Mesodermal cell (in vitro differentiated cells): ENCODE measurements at regions not wholly inside any gene's neighbourhood (a gene's known extent, or its start where the extent isn't known, plus 50 kb on each side); places are given as distances from the start of the nearest gene placed in this dataset.

Experiments
- H3K27ac ChIP-seq: 2 replicates; pipeline ENCODE4 v1.7.0; 2013; ENCODE audit warnings: mild to moderate bottlenecking, low read depth, low read length, moderate library complexity; ENCODE audit not compliant: severe bottlenecking
- H3K36me3 ChIP-seq: 2 replicates; pipeline ENCODE4 v1.7.1; 2013; ENCODE audit warnings: mild to moderate bottlenecking, low read length, moderate library complexity; ENCODE audit not compliant: control insufficient read depth, insufficient read depth
- H3K4me1 ChIP-seq: one replicate; pipeline ENCODE4 v1.7.1; 2013; ENCODE audit warnings: mild to moderate bottlenecking, low read length; ENCODE audit not compliant: insufficient read depth, control insufficient read depth, poor library complexity, severe bottlenecking
- H3K4me3 ChIP-seq: 2 replicates; pipeline ENCODE4 v1.7.0; 2013; ENCODE audit warnings: low read length, control low read depth, mild to moderate bottlenecking; ENCODE audit not compliant: insufficient read depth, poor library complexity, severe bottlenecking; ENCODE audit errors: extremely low read depth
- H3K9me3 ChIP-seq: 2 replicates; pipeline ENCODE4 v1.7.1; 2013; ENCODE audit warnings: mild to moderate bottlenecking, low read length, moderate library complexity; ENCODE audit not compliant: control insufficient read depth
- WGBS, 2 experiments: methylation state at CpG; one replicate each; pipeline ENCODE4 v1.1.5; 2013; ENCODE audit warnings: missing lambda C conversion rate in 2 of 2; ENCODE audit not compliant: insufficient coverage in 2 of 2; 5-methylcytosine and 5-hydroxymethylcytosine counted together

DNA sequence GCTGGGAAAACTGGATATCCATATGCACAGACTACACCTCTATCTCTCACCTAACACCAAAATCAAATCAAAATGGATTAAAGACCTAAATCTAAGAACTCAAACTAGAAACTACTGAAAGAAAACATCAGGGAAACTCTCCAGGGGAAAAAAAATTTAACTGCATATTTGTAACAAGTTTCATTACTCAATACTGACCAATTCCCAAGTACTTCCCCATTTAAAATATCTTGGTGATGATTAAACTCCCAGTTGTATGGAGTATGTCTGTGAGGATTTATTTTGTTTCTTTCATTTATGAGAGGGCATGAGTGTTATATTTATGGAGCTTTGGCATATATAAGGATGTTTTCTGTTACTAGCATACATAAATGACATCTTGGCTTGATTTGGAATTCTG lies 112.3 kb upstream of the IL15 start:
- Histone ChIP-seq H3K36me3 (no peaks in the 10 kb centered on the region), H3K9me3 (no peaks in the 10 kb centered on the region), H3K4me1 (no peaks in the 10 kb centered on the region), H3K27ac (no peak overlapping the region), H3K4me3 (no peak overlapping the region)

DNA sequence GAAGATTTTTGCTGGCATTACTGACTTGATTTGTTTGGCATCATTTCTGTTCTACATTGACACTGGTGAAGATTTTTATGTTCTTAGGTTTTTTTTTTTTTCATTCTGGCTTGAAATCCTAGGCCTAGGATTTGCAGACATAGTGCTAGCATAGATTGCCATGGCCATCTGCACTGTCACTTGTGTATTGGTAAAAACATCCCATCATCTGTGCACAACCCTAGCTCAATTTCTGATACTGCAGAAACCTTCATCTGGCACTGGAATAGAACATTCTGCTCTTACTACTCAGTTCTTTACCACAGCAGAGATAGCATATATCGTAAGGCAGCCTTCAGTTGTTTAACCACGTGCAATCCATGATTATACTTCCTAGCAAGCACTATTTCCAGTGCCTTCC lies 111.5 kb upstream of the IL15 start:
- no peak overlapping the region for H3K27ac ChIP-seq
- H3K4me1 ChIP-seq, result no peaks in the 10 kb centered on the region
- H3K4me3 ChIP-seq, result no peak overlapping the region
- H3K9me3 ChIP-seq, result no peaks in the 10 kb centered on the region
- H3K36me3 ChIP-seq, result no peaks in the 10 kb centered on the region
- WGBS, 2 experiments, result 90 to 96% methylated on average over 2 of the region's 2 CpGs

DNA sequence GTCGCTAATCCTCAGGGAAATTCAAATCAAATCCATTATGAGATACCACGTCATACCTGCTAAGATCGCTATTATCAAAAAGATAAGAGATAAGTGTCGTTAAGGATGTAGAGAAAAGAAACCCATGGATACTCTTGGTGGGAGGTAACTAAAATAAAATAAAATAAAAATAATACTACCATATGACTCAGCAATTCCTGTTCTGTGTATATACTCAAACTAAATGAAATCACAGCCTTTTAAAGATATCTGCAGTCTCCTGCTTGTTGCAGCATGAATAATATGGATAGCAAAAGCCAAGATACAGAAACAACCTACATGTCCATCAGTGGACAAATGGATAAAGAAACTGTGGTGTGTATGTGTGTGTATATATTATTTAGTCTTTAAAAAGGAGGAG lies 105.8 kb upstream of the IL15 start:
- H3K9me3 ChIP-seq, result no peaks in the 10 kb centered on the region

DNA sequence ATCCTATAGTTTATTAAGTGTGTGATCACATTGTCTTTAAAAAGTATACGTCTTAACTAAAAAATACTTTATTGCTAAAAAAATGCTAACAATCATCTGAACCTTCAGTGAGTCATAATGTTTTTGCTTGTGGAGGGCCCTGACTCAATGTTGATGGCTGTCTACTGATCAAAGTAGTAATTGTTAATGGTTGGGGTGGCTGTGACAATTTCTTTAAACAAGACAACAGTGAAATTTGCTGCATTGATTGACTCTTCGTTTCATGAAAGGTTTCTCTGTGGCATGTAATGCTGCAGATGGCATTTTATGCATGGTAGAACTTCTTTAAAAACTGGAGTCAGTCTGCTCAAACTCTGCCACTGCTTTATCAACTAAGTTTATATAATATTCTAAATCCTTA lies 101.4 kb upstream of the IL15 start:
- no CpG with 5 or more reads among the region's 2 CpGs for WGBS, 2 experiments
- no peak overlapping the region for H3K4me3 ChIP-seq
- no peaks in the 10 kb centered on the region for H3K36me3 ChIP-seq
- H3K4me1 ChIP-seq, result no peaks in the 10 kb centered on the region
- peaks cover 13% of the 10 kb centered on the region for H3K9me3 ChIP-seq
- H3K27ac ChIP-seq, result no peak overlapping the region

More for the DNA sequence above, 105.8 kb upstream of the IL15 start:
- no peak overlapping the region for H3K27ac ChIP-seq
- H3K36me3 ChIP-seq, result no peaks in the 10 kb centered on the region
- no peaks in the 10 kb centered on the region for H3K4me1 ChIP-seq
- WGBS, 2 experiments, result 100% methylated on average over 1 of the region's 4 CpGs; no CpG with 5 or more reads in 1 of the 2 experiments
- no peak overlapping the region for H3K4me3 ChIP-seq

DNA sequence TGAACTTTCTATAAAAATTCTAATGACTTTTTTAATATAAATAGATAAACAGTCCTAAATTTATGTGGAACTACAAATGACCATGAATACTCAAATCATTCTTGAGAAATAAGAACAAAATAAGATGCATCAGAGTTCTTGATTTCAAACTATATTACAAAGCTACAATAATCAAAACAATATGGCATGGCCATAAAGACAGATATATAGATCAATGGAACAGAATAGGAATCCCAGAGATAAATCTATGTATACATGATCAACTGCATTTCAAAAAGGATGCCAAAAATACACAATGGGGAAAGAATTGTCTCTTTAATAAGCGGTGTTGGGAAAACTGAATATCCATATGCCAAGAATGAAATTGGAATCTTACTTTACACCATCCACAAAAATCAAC lies 98.4 kb upstream of the IL15 start:
- H3K4me3 ChIP-seq, result no peak overlapping the region
- WGBS, 2 experiments, result no CpG with 5 or more reads among the region's 1 CpG
- H3K36me3 ChIP-seq, result no peaks in the 10 kb centered on the region
- H3K9me3 ChIP-seq, result peaks cover 13% of the 10 kb centered on the region
- H3K27ac ChIP-seq, result no peak overlapping the region
- no peaks in the 10 kb centered on the region for H3K4me1 ChIP-seq

DNA sequence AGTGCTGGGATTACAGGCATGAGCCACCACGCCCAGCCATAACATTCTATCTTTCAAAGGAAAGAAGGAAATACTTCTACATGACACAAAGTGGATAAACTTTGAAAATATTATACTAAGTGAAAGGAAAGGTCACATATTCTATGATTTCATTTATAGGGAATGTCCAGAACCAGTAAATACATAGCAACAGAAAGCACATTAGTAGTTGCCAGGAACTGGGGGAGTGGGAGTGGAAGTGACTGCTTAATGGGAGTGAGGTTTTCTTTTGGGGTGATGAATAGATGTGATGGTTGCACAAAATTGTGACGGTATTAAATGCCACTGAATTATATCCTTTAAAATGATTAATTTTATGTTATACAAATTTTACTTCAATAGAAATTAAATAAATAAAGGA lies 95.7 kb upstream of the IL15 start:
- H3K36me3 ChIP-seq, result no peaks in the 10 kb centered on the region
- peaks cover 13% of the 10 kb centered on the region for H3K9me3 ChIP-seq
- H3K4me3 ChIP-seq, result no peak overlapping the region
- no peaks in the 10 kb centered on the region for H3K4me1 ChIP-seq
- no peak overlapping the region for H3K27ac ChIP-seq
- no CpG with 5 or more reads among the region's 2 CpGs for WGBS, 2 experiments

DNA sequence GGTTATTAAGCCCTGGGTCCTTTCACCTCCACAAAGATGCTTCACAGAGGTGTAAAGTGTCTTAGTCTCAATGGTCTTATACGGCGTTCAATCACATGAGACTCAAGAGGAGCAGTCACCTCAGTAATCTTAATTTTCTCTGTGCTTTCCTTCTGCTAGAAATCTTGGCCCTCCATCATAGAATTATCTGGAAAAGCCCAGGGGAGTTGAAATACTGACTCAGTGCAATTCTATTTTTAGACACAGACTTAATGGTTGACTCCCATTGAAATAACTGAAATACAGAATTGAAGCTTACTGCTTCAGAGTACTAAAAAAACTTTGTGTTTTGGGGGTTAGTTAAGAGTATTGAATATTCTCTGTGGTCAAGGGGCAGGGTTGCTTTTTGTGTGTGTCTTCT lies 94.5 kb upstream of the IL15 start:
- no peaks in the 10 kb centered on the region for H3K36me3 ChIP-seq
- H3K27ac ChIP-seq, result no peak overlapping the region
- WGBS, 2 experiments, result no CpG with 5 or more reads among the region's 2 CpGs
- H3K4me1 ChIP-seq, result no peaks in the 10 kb centered on the region
- no peak overlapping the region for H3K4me3 ChIP-seq
- peaks cover 13% of the 10 kb centered on the region for H3K9me3 ChIP-seq

DNA sequence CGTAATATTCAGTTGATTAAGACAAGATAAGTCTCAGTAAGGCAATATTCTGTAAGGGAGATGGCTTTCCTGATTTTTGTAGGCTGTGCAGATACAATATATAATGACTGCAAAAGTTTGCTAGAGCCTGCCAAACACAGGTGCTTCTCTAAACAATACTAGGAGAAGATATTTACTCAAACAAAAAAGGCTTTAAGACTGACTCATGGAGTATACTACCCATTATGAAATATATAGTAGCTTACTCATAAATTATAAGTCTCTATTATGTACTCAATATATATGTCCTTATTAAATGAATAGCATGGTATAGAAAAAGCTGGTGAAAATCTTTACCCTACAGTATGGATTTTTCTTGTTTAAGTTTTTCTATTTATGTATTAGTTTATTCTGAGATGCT lies 93.2 kb upstream of the IL15 start:
- H3K36me3 ChIP-seq, result no peaks in the 10 kb centered on the region
- H3K9me3 ChIP-seq, result peaks cover 7% of the 10 kb centered on the region
- H3K4me3 ChIP-seq, result no peak overlapping the region
- H3K4me1 ChIP-seq, result no peaks in the 10 kb centered on the region
- WGBS, 2 experiments, result no CpG with 5 or more reads among the region's 1 CpG
- H3K27ac ChIP-seq, result no peak overlapping the region

DNA sequence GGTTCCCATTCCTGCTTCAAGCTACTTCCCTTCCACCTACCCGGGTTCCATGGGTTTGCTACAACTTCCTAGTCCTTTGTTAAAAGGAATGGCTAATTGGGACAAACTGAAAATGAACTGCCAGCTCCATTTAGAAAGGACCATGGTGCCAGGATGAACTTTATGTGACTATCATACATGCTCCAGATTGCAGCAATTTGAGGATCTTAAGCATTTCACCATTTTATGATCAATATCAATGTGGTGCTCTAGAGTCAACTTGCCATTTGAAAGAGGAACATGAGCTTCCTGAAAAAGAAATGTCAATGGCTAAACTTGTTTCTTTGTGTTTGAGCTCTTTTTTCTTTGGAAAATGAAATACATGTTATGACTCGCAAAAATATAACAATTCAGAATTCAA lies 92.7 kb upstream of the IL15 start:
- Histone ChIP-seq H3K4me1 (no peaks in the 10 kb centered on the region), H3K4me3 (no peak overlapping the region)
- WGBS, 2 experiments, result 80% methylated on average over 1 of the region's 2 CpGs; no CpG with 5 or more reads in 1 of the 2 experiments

DNA sequence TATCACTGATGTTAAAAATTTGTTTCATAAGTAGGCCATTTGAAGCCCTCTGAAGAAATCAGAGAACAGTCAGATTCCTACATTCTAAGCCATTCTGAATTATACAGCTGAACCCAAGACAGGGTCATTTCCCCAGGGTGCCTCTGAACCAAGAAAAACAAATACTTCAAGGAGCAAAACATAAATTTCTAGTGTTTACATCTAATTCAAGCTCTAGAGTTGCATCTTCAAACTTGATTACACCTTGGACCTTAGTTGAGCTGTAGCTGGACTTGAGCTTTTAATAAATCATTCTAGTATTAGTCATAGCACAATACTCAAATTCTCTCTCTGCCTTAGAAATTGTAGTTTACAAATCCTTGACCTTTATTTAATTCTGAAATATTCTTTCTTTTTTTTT lies 87.6 kb upstream of the IL15 start:
- no peak overlapping the region for H3K27ac ChIP-seq
- H3K4me3 ChIP-seq, result no peak overlapping the region
- no peaks in the 10 kb centered on the region for H3K4me1 ChIP-seq
- no peaks in the 10 kb centered on the region for H3K36me3 ChIP-seq
- H3K9me3 ChIP-seq, result no peaks in the 10 kb centered on the region

More for the DNA sequence above, 92.7 kb upstream of the IL15 start:
- Histone ChIP-seq H3K27ac (no peak overlapping the region), H3K36me3 (no peaks in the 10 kb centered on the region), H3K9me3 (peaks cover 1% of the 10 kb centered on the region)

DNA sequence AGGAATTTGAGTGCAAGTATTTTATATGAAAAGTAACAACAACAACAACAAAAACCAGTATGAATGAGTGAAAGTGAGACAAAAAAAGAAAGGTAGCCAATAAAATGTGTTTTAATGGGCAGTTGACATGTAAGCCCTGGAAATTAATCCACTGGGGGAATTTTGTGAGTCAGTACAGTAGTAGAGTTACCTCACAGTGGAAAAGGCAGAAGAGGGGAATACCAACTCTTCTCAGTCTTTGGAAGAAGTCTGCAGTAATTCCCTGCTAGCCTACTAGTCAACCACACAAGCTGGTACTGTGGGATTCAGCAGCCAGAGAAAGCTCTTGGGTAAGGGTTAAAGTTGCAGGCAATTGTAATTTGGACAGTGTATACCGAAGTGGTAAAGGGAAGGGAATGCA lies 76.3 kb upstream of the IL15 start:
- H3K4me3 ChIP-seq, result no peak overlapping the region
- no peak overlapping the region for H3K27ac ChIP-seq
- no CpG with 5 or more reads among the region's 1 CpG for WGBS, 2 experiments
- H3K36me3 ChIP-seq, result no peaks in the 10 kb centered on the region
- no peaks in the 10 kb centered on the region for H3K4me1 ChIP-seq
- no peaks in the 10 kb centered on the region for H3K9me3 ChIP-seq

DNA sequence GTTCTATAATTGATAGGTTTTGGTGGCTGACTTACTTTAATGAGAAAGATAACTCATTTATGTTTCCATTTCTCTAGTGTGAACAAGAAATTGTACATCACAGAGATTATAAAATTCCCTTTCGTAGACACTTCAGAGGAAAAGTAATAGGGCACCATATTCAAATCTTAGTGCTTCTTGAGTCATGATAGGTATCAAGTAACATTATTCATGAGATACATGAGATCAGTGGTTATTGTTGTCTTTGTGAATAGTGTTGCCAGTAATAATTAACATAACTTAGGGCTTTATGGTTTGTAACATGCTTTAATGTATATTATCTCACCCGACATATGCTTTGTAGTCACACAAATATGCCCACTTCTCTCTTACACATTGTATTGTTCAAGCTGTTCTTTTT lies 73.7 kb upstream of the IL15 start:
- 86% methylated on average over 1 of the region's 2 CpGs; no CpG with 5 or more reads in 1 of the 2 experiments for WGBS, 2 experiments
- no peak overlapping the region for H3K27ac ChIP-seq
- no peaks in the 10 kb centered on the region for H3K9me3 ChIP-seq
- no peaks in the 10 kb centered on the region for H3K36me3 ChIP-seq
- H3K4me3 ChIP-seq, result no peak overlapping the region
- H3K4me1 ChIP-seq, result no peaks in the 10 kb centered on the region
